ENCODE measurements at regions not wholly inside any gene's neighbourhood (a gene's known extent, or its start where the extent isn't known, plus 50 kb on each side); places are given as distances from the start of the nearest gene placed in this dataset.

DNA sequence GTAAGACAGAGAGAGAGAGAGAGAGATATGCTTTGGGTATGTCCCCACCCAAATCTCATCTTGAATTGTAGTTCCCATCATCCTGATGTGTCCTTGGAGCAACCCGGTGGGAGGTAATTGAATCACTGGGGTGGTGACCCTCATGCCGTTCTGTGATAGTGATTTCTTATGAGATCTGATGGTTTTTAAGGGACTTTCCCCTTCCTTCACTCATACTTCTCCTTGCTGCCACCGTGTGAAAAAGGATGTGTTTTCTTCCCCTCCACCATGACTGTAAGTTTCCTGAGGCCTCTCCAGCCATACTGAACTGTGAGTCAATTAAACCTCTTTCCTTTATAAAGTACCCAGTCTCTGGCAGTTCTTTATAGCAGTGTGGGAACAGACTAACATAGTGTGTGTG is 60.3 kb downstream of the EOMES start:
- no peak overlapping the region for H3K4me3 ChIP-seq (ENCODE audit: low read depth in 1 of 2, low read length in 2 of 2)
- no peaks in the 10 kb centered on the region for H3K36me3 ChIP-seq (ENCODE audit: control insufficient read depth in 1 of 2, insufficient read depth in 2 of 2, low read length in 2 of 2)
- no peaks in the 10 kb centered on the region for H3K9me3 ChIP-seq (ENCODE audit: control insufficient read depth in 1 of 2, low read length in 2 of 2)
- no peaks in the 10 kb centered on the region for H3K27me3 ChIP-seq (ENCODE audit: low read depth, low read length)
- no peak overlapping the region for H3K27ac ChIP-seq (ENCODE audit: low read length)
- H3K4me1 ChIP-seq (ENCODE audit: control insufficient read depth in 1 of 2, insufficient read depth in 2 of 2, low read length in 2 of 2) = no peaks in the 10 kb centered on the region

DNA sequence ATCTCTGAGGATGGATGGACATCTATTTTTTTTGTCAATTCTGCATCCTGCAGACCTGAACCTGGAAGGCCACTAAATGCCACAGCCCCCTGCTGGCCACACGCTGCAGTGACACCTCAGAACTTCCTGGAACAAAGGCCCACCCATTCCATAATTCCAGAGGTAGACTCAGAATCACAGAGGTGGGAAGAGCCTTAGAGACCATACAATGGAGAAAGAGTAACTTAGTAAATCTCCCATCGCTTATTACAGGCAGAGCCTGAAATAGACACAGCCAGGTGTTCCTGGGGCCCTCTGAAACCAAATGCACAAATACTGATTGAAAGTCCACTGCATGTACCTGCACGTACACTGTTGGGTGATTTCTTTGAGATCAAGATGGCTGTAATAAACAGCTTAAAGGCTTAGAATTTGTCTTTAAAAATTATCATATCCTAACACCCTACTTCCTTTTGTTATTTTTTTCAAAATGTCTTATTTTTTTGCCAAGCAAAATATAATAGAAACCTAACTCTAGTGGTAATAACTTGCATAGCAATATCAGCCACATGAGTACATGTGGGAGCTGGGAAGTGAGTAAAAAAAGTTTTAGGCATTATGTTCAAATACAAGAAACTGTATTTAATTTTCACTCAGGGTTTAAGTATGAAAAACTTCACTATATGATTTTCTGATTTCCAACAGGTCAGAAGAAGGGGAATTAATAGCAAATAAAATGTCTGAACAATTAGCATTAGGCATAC is 62.7 kb downstream of the EOMES start:
- no peak overlapping the region for H3K27ac ChIP-seq (ENCODE audit: low read length)

GRCh38 chr3:27658741-27659140 is 63.4 kb downstream of the EOMES start:
- no peaks in the 10 kb centered on the region for H3K9me3 ChIP-seq (ENCODE audit: control insufficient read depth in 1 of 2, low read length in 2 of 2)
- H3K27me3 ChIP-seq (ENCODE audit: low read depth, low read length) = no peaks in the 10 kb centered on the region
- no peaks in the 10 kb centered on the region for H3K36me3 ChIP-seq (ENCODE audit: control insufficient read depth in 1 of 2, insufficient read depth in 2 of 2, low read length in 2 of 2)
- H3K4me1 ChIP-seq (ENCODE audit: control insufficient read depth in 1 of 2, insufficient read depth in 2 of 2, low read length in 2 of 2) = no peaks in the 10 kb centered on the region
- no peak overlapping the region for H3K4me3 ChIP-seq (ENCODE audit: low read depth in 1 of 2, low read length in 2 of 2)
- no peak overlapping the region for H3K27ac ChIP-seq (ENCODE audit: low read length)

More for the DNA sequence above, 62.7 kb downstream of the EOMES start:
- H3K9me3 ChIP-seq (ENCODE audit: control insufficient read depth in 1 of 2, low read length in 2 of 2) = no peaks in the 10 kb centered on the region
- H3K4me1 ChIP-seq (ENCODE audit: control insufficient read depth in 1 of 2, insufficient read depth in 2 of 2, low read length in 2 of 2) = no peaks in the 10 kb centered on the region
- no peak overlapping the region for H3K4me3 ChIP-seq (ENCODE audit: low read depth in 1 of 2, low read length in 2 of 2)
- no peaks in the 10 kb centered on the region for H3K27me3 ChIP-seq (ENCODE audit: low read depth, low read length)
- H3K36me3 ChIP-seq (ENCODE audit: control insufficient read depth in 1 of 2, insufficient read depth in 2 of 2, low read length in 2 of 2) = no peaks in the 10 kb centered on the region

GRCh38 chr3:27657871-27658270 is 64.3 kb downstream of the EOMES start:
- Histone ChIP-seq H3K4me1 (ENCODE audit: control insufficient read depth in 1 of 2, insufficient read depth in 2 of 2, low read length in 2 of 2) (no peaks in the 10 kb centered on the region), H3K9me3 (ENCODE audit: control insufficient read depth in 1 of 2, low read length in 2 of 2) (no peaks in the 10 kb centered on the region), H3K36me3 (ENCODE audit: control insufficient read depth in 1 of 2, insufficient read depth in 2 of 2, low read length in 2 of 2) (no peaks in the 10 kb centered on the region), H3K27ac (ENCODE audit: low read length) (no peak overlapping the region), H3K27me3 (ENCODE audit: low read depth, low read length) (no peaks in the 10 kb centered on the region), H3K4me3 (ENCODE audit: low read depth in 1 of 2, low read length in 2 of 2) (no peak overlapping the region)

DNA sequence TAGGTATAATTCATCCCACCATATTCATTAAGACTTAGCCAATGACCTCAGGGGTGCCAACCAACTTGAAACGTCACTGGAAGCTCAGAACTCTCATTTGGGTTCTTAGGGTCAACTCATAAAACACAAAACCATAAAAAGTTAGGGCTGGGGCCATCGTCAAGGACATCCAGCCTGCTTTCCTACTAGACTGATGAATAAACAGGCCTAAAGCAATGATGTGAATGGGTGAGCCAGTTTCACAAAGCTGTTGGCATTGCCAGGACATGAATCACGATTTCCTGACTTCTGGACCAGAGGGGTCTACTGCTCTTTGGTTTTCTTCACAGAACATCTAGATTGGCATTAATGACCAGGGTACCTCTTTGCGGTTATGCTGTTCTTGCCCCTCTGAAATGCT is 64.7 kb downstream of the EOMES start:
- Histone ChIP-seq H3K27me3 (ENCODE audit: low read depth, low read length) (no peaks in the 10 kb centered on the region), H3K4me3 (ENCODE audit: low read depth in 1 of 2, low read length in 2 of 2) (no peak overlapping the region), H3K27ac (ENCODE audit: low read length) (no peak overlapping the region), H3K9me3 (ENCODE audit: control insufficient read depth in 1 of 2, low read length in 2 of 2) (no peaks in the 10 kb centered on the region), H3K4me1 (ENCODE audit: control insufficient read depth in 1 of 2, insufficient read depth in 2 of 2, low read length in 2 of 2) (no peaks in the 10 kb centered on the region), H3K36me3 (ENCODE audit: control insufficient read depth in 1 of 2, insufficient read depth in 2 of 2, low read length in 2 of 2) (no peaks in the 10 kb centered on the region)

GRCh38 chr3:27656790-27657189 is 65.3 kb downstream of the EOMES start:
- no peak overlapping the region for H3K27ac ChIP-seq (ENCODE audit: low read length)
- H3K9me3 ChIP-seq (ENCODE audit: control insufficient read depth in 1 of 2, low read length in 2 of 2) = no peaks in the 10 kb centered on the region
- H3K4me3 ChIP-seq (ENCODE audit: low read depth in 1 of 2, low read length in 2 of 2) = no peak overlapping the region
- no peaks in the 10 kb centered on the region for H3K27me3 ChIP-seq (ENCODE audit: low read depth, low read length)
- H3K4me1 ChIP-seq (ENCODE audit: control insufficient read depth in 1 of 2, insufficient read depth in 2 of 2, low read length in 2 of 2) = no peaks in the 10 kb centered on the region
- H3K36me3 ChIP-seq (ENCODE audit: control insufficient read depth in 1 of 2, insufficient read depth in 2 of 2, low read length in 2 of 2) = no peaks in the 10 kb centered on the region

DNA sequence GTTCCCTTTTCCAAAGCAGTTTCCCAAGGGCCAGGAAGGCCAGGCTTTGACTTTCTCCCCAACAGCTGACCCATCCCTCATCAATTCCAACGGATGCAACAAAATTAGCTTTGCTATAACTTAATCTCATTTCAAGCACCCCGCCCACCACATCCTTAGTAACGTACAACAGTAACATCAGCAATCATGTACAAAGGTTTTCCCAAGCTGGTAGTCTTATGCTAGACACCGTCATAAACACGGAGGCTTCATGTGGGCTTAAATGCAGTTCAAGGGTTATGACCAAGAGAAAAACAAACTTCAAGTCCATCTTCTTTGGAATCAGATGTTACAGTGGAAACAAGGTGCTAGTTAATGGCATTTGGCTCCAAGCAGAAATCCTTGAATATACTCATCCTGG is 66.6 kb downstream of the EOMES start:
- H3K4me1 ChIP-seq (ENCODE audit: control insufficient read depth in 1 of 2, insufficient read depth in 2 of 2, low read length in 2 of 2) = no peaks in the 10 kb centered on the region

GRCh38 chr3:27653803-27654558 is 68.1 kb downstream of the EOMES start:
- Histone ChIP-seq H3K4me3 (ENCODE audit: low read depth in 1 of 2, low read length in 2 of 2) (no peak overlapping the region), H3K9me3 (ENCODE audit: control insufficient read depth in 1 of 2, low read length in 2 of 2) (no peaks in the 10 kb centered on the region), H3K27ac (ENCODE audit: low read length) (no peak overlapping the region), H3K27me3 (ENCODE audit: low read depth, low read length) (no peaks in the 10 kb centered on the region), H3K36me3 (ENCODE audit: control insufficient read depth in 1 of 2, insufficient read depth in 2 of 2, low read length in 2 of 2) (no peaks in the 10 kb centered on the region), H3K4me1 (ENCODE audit: control insufficient read depth in 1 of 2, insufficient read depth in 2 of 2, low read length in 2 of 2) (no peaks in the 10 kb centered on the region)

More for the DNA sequence above, 66.6 kb downstream of the EOMES start:
- no peak overlapping the region for H3K4me3 ChIP-seq (ENCODE audit: low read depth in 1 of 2, low read length in 2 of 2)
- no peaks in the 10 kb centered on the region for H3K9me3 ChIP-seq (ENCODE audit: control insufficient read depth in 1 of 2, low read length in 2 of 2)
- no peaks in the 10 kb centered on the region for H3K27me3 ChIP-seq (ENCODE audit: low read depth, low read length)
- no peaks in the 10 kb centered on the region for H3K36me3 ChIP-seq (ENCODE audit: control insufficient read depth in 1 of 2, insufficient read depth in 2 of 2, low read length in 2 of 2)
- no peak overlapping the region for H3K27ac ChIP-seq (ENCODE audit: low read length)

DNA sequence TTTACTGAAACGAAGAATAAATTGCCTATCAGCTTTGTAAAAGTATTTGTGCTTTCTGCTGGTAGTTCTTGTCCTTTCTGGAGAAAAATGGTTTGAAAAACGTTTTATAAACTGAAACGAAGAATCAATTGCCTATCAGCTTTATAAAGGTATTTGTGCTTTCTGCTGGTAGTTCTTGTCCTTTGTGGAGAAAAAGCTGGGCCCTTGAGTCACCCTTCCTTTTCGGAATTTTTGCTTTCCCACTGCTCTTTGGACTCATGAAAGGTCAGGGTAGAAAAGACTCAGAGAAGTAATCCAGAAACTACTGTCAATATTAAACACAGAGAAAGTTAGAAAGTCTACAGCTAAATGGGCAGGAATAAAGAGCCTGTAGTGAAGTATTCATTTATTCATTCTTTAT is 72.8 kb downstream of the EOMES start:
- Histone ChIP-seq H3K27me3 (ENCODE audit: low read depth, low read length) (no peaks in the 10 kb centered on the region), H3K27ac (ENCODE audit: low read length) (no peak overlapping the region), H3K4me1 (ENCODE audit: control insufficient read depth in 1 of 2, insufficient read depth in 2 of 2, low read length in 2 of 2) (no peaks in the 10 kb centered on the region), H3K9me3 (ENCODE audit: control insufficient read depth in 1 of 2, low read length in 2 of 2) (no peaks in the 10 kb centered on the region), H3K4me3 (ENCODE audit: low read depth in 1 of 2, low read length in 2 of 2) (no peak overlapping the region), H3K36me3 (ENCODE audit: control insufficient read depth in 1 of 2, insufficient read depth in 2 of 2, low read length in 2 of 2) (no peaks in the 10 kb centered on the region)

DNA sequence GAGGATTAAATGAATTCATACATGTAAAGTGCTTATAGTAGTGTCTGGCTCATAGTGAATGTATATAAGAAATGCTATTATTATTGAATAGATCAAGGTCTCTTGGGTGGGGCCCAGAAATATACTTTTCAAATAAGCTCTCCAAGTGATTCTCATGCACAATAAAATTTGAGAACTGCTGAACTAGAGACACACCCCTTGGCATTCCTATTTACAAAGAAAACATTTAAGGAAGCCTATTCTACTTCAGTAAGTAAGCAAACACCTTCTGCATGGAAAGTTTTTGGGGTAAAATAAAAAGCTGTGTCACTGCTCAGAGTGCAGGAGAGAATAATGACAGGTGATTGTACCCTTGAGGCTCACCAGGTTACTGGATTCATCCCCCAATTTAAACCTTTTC is 75.2 kb downstream of the EOMES start:
- Histone ChIP-seq H3K4me1 (ENCODE audit: control insufficient read depth in 1 of 2, insufficient read depth in 2 of 2, low read length in 2 of 2) (no peaks in the 10 kb centered on the region), H3K27me3 (ENCODE audit: low read depth, low read length) (no peaks in the 10 kb centered on the region), H3K36me3 (ENCODE audit: control insufficient read depth in 1 of 2, insufficient read depth in 2 of 2, low read length in 2 of 2) (no peaks in the 10 kb centered on the region), H3K4me3 (ENCODE audit: low read depth in 1 of 2, low read length in 2 of 2) (no peak overlapping the region), H3K9me3 (ENCODE audit: control insufficient read depth in 1 of 2, low read length in 2 of 2) (no peaks in the 10 kb centered on the region), H3K27ac (ENCODE audit: low read length) (no peak overlapping the region)

DNA sequence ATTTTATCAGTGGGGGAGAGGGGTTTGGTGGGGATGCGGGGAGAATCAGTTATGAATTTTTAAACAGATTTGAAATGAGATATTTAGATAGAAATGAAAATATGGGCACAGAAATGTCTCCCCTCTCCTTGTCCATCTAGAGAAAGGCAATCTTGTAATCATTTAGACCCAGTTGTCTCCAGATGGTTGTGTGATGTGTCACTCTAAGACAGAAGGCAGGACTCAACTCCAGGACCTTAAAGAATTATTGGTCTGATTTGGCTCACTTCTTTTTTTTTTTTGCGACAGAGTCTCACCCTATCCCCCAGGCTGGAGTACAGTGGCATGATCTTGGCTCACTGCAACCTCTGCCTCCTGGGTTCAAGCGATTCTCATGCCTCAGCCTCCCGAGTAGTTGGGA is 77.2 kb downstream of the EOMES start:
- no peaks in the 10 kb centered on the region for H3K27me3 ChIP-seq (ENCODE audit: low read depth, low read length)
- no peaks in the 10 kb centered on the region for H3K9me3 ChIP-seq (ENCODE audit: control insufficient read depth in 1 of 2, low read length in 2 of 2)
- no peak overlapping the region for H3K4me3 ChIP-seq (ENCODE audit: low read depth in 1 of 2, low read length in 2 of 2)
- no peaks in the 10 kb centered on the region for H3K4me1 ChIP-seq (ENCODE audit: control insufficient read depth in 1 of 2, insufficient read depth in 2 of 2, low read length in 2 of 2)
- no peaks in the 10 kb centered on the region for H3K36me3 ChIP-seq (ENCODE audit: control insufficient read depth in 1 of 2, insufficient read depth in 2 of 2, low read length in 2 of 2)
- no peak overlapping the region for H3K27ac ChIP-seq (ENCODE audit: low read length)

All from muscle layer of duodenum (tissue), 2 donors.